HepG2 (cell line): ENCODE measurements at regions not wholly inside any gene's neighbourhood (a gene's known extent, or its start where the extent isn't known, plus 50 kb on each side); places are given as distances from the start of the nearest gene placed in this dataset.

Experiments
- ATAC-seq: fragments of 200-7000 bp; cut with Tn5 transposase; 3 replicates; pipeline ENCODE4 v1.9.1; 2020; ENCODE audit warnings: mild to moderate bottlenecking, moderate library complexity
- BruUV-seq: library from RNA; stranded (reverse); fragments of 400-500 nt; replicated peaks from 2 replicates; lab custom pipeline; 2021; lab: Mats Ljungman, UMichigan
- CTCF ChIA-PET: fragments of 300-600 bp; formaldehyde crosslinking; extraction: SDS; loops from one replicate; lab custom pipeline; 2021; ENCODE audit warnings: low total read pairs, inconsistent platforms, low intra/inter-chr PET ratio; lab: Yijun Ruan, JAX
- POLR2A ChIA-PET: fragments of 350-600 bp; sonication (Branson Sonifier 250); formaldehyde crosslinking; loops from one replicate; lab custom pipeline; 2020; ENCODE audit warnings: antibody characterized with exemption, inconsistent platforms; lab: Yijun Ruan, JAX
- DNase-seq: peaks from one replicate; pipeline ENCODE4 v3.0.0-alpha.2; 2015; ENCODE audit warnings: low spot score
- FAIRE-seq: peaks from 3 replicates; lab custom pipeline; 2011; peaks lifted over from hg19 to GRCh38; lab: Jason Lieb, UNC
- H2AFZ ChIP-seq: one replicate; pipeline ENCODE4 v1.6.1; 2011; ENCODE audit warnings: low read length, inconsistent platforms
- H3K27ac ChIP-seq: fragments of 300-600 bp; 3 replicates; pipeline ENCODE4 v1.8.0; 2011; ENCODE audit warnings: mixed run types, mild to moderate bottlenecking, mixed read lengths, low read length, inconsistent platforms; ENCODE audit not compliant: insufficient read depth; ENCODE audit errors: extremely low read length
- H3K27me3 ChIP-seq, 2 experiments: fragments of 200-600 bp in 1 of 2; 2 replicates in 1 of 2; 3 replicates in 1 of 2; pipeline versions ENCODE4 v1.6.0 to v1.8.0; 2011; ENCODE audit warnings: low read length in 2 of 2, mild to moderate bottlenecking in 2 of 2, moderate library complexity in 2 of 2, inconsistent platforms in 1 of 2; ENCODE audit not compliant: insufficient read depth in 2 of 2, control insufficient read depth in 1 of 2
- H3K36me3 ChIP-seq, 2 experiments: fragments of 200-600 bp in 1 of 2; replicated peaks in 1 of 2; 2 replicates in 1 of 2; 3 replicates in 1 of 2; pipeline versions ENCODE4 v1.5.1 to v1.8.0; 2011; ENCODE audit warnings: low read length in 2 of 2, inconsistent platforms in 1 of 2; ENCODE audit not compliant: insufficient read depth in 2 of 2, control insufficient read depth in 1 of 2
- H3K4me1 ChIP-seq: 2 replicates; pipeline ENCODE4 v1.5.1; 2012; ENCODE audit warnings: low read length, inconsistent platforms; ENCODE audit not compliant: insufficient read depth
- H3K4me2 ChIP-seq: 2 replicates; pipeline ENCODE4 v1.6.0; 2011; ENCODE audit warnings: low read depth, low read length, inconsistent platforms
- H3K4me3 ChIP-seq, 3 experiments: fragments of 200-600 bp in 1 of 3; sonication (generic), shearing (Covaris generic) in 1 of 3; replicated peaks in 1 of 3; 2 replicates each; pipeline ENCODE4 v1.5.1; 2011 to 2016; ENCODE audit warnings: low read length in 3 of 3, inconsistent platforms in 2 of 3, low read depth in 2 of 3, mild to moderate bottlenecking in 2 of 3, control low read depth in 1 of 3, mixed read lengths in 1 of 3; ENCODE audit not compliant: insufficient read depth in 1 of 3
- H3K79me2 ChIP-seq: one replicate; pipeline ENCODE4 v1.6.1; 2011; ENCODE audit warnings: low read length, inconsistent platforms; ENCODE audit not compliant: insufficient read depth
- H3K9ac ChIP-seq: 2 replicates; pipeline ENCODE4 v1.6.0; 2011; ENCODE audit warnings: mild to moderate bottlenecking, low read depth, low read length, inconsistent platforms; ENCODE audit not compliant: insufficient read depth
- H3K9me3 ChIP-seq: 2 replicates; pipeline ENCODE4 v1.5.1; 2012; ENCODE audit warnings: mild to moderate bottlenecking, low read length
- H4K20me1 ChIP-seq: 2 replicates; pipeline ENCODE4 v1.6.0; 2011; ENCODE audit warnings: inconsistent platforms, mild to moderate bottlenecking, low read length, moderate library complexity; ENCODE audit not compliant: insufficient read depth
- CEBPG ChIP-seq: IDR thresholded peaks from 2 replicates; pipeline ENCODE4 v1.6.1; 2016
- FOSL1 ChIP-seq: sonication (generic); formaldehyde crosslinking; IDR thresholded peaks from 2 replicates; pipeline ENCODE4 v1.9.0; 2021; ENCODE audit warnings: missing genetic modification reagents, borderline replicate concordance
- FOXK1 ChIP-seq: sonication (generic); formaldehyde crosslinking; IDR thresholded peaks from 2 replicates; pipeline ENCODE4 v1.4.0; 2020; ENCODE audit warnings: low read depth, missing genetic modification reagents, borderline replicate concordance
- HOXA9 ChIP-seq: sonication (generic); formaldehyde crosslinking; IDR thresholded peaks from 2 replicates; pipeline ENCODE4 v1.8.1; 2022; ENCODE audit warnings: missing genetic modification reagents, mild to moderate bottlenecking, moderate library complexity, borderline replicate concordance
- NCOR1 ChIP-seq: fragments of 200-600 bp; sonication (generic); IDR thresholded peaks from 2 replicates; pipeline ENCODE4 v1.7.0; 2017; ENCODE audit warnings: antibody characterized with exemption, low read length, borderline replicate concordance
- SNAPC4 ChIP-seq: sonication (generic); formaldehyde crosslinking; IDR thresholded peaks from 2 replicates; pipeline ENCODE4 v1.4.0; 2020; ENCODE audit warnings: mild to moderate bottlenecking, missing genetic modification reagents
- ZBTB25 ChIP-seq: IDR thresholded peaks from 2 replicates; pipeline ENCODE4 v1.6.1; 2018; ENCODE audit warnings: missing genetic modification reagents
- ZNF468 ChIP-seq: sonication (generic); formaldehyde crosslinking; IDR thresholded peaks from 2 replicates; pipeline ENCODE4 v1.8.0; 2022; ENCODE audit warnings: mild to moderate bottlenecking, moderate library complexity, missing genetic modification reagents
- ZNF672 ChIP-seq: sonication (generic); formaldehyde crosslinking; IDR thresholded peaks from 2 replicates; pipeline ENCODE4 v1.8.1; 2022; ENCODE audit warnings: missing genetic modification reagents
- WGBS: methylation state at CpG from one replicate; pipeline ENCODE4 v1.1.6; 2017; ENCODE audit warnings: low lambda C conversion rate; 5-methylcytosine and 5-hydroxymethylcytosine counted together
- in situ Hi-C: cut with HindIII; loops from 2 replicates; pipeline ENCODE4 v1.10.0; 2017; ENCODE audit warnings: low pct_unique_long_range_greater_than_20kb; ENCODE audit not compliant: extremely low pct_ligation_motif_present
- intact Hi-C: fragments of 100-400 bp; cut with micrococcal nuclease; formaldehyde crosslinking; loops from one replicate; pipeline ENCODE4 v1.10.0; 2022; ENCODE audit not compliant: unreplicated experiment
- TF ChIP-seq, protein P1 (sequence below): sonication (generic); formaldehyde crosslinking; IDR thresholded peaks from 2 replicates; pipeline ENCODE4 v1.5.1; 2020; ENCODE audit warnings: missing genetic modification reagents, mild to moderate bottlenecking, borderline replicate concordance
- TF ChIP-seq, protein P2 (sequence below): sonication (generic); formaldehyde crosslinking; IDR thresholded peaks from 2 replicates; pipeline ENCODE4 v1.4.0; 2020; ENCODE audit warnings: missing genetic modification reagents, mild to moderate bottlenecking, borderline replicate concordance

GRCh38 chr7:22952306-22953015, 61.5 kb downstream of the HYCC1 start (continued):
- TF ChIP-seq SNAPC4 (CRISPR knock-in tag): no peak

DNA sequence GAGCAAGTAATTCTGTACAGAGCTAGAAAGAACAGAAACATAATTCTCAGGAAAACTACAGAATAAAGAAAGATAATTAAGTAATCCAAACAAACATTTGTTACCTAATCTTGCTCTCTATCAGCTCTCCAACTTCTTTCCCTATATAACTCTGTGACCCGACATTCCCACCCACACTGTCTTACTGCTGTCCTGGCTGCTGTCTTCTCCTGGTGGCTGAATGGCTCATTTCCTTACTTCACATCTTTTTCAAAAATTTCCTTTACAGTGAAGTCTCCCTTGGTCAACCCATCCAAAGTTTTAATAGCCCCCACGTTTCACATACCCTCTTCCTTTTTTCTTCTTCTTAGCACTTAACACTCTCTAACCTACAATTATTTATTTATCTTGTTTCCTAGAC, 64.0 kb downstream of the HYCC1 start:
- 76% methylated on average over 2 of the region's 2 CpGs for WGBS
- CTCF ChIA-PET: no interaction called here
- H3K79me2 ChIP-seq: no peaks in the 10 kb centered on the region
- no peak overlapping the region for H3K27ac ChIP-seq
- H3K9me3 ChIP-seq: no peaks in the 10 kb centered on the region
- H3K4me2 ChIP-seq: no peak overlapping the region
- peaks cover 6% of the 10 kb centered on the region; the same call in 1 of the 2 replicates for H3K4me1 ChIP-seq
- intact Hi-C loops: no loop called here
- H3K36me3 ChIP-seq: no peaks in the 10 kb centered on the region; a peak in 1 of 5 replicates
- POLR2A ChIA-PET: no interaction called here
- H3K4me3 ChIP-seq: no peak overlapping the region
- in situ Hi-C loops: no loop called here
- ATAC-seq: peak; percentile 43; the same call in 1 of the 3 replicates
- no peak overlapping the region for H2AFZ ChIP-seq
- no peaks in the 10 kb centered on the region for H4K20me1 ChIP-seq
- DNase-seq: no peak
- H3K27me3 ChIP-seq: no peaks in the 10 kb centered on the region
- no TSS peak for BruUV-seq
- H3K9ac ChIP-seq: no peak overlapping the region
- FAIRE-seq: no peak
- TF ChIP-seq, protein P1, sequence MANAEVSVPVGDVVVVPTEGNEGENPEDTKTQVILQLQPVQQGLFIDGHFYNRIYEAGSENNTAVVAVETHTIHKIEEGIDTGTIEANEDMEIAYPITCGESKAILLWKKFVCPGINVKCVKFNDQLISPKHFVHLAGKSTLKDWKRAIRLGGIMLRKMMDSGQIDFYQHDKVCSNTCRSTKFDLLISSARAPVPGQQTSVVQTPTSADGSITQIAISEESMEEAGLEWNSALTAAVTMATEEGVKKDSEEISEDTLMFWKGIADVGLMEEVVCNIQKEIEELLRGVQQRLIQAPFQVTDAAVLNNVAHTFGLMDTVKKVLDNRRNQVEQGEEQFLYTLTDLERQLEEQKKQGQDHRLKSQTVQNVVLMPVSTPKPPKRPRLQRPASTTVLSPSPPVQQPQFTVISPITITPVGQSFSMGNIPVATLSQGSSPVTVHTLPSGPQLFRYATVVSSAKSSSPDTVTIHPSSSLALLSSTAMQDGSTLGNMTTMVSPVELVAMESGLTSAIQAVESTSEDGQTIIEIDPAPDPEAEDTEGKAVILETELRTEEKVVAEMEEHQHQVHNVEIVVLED: no peak
- no peak for TF ChIP-seq ZBTB25 (CRISPR knock-in tag)
- TF ChIP-seq NCOR1: no peak
- TF ChIP-seq FOSL1: no peak
- TF ChIP-seq ZNF468: no peak
- no peak for TF ChIP-seq FOXK1 (CRISPR knock-in tag)
- TF ChIP-seq, protein P2, sequence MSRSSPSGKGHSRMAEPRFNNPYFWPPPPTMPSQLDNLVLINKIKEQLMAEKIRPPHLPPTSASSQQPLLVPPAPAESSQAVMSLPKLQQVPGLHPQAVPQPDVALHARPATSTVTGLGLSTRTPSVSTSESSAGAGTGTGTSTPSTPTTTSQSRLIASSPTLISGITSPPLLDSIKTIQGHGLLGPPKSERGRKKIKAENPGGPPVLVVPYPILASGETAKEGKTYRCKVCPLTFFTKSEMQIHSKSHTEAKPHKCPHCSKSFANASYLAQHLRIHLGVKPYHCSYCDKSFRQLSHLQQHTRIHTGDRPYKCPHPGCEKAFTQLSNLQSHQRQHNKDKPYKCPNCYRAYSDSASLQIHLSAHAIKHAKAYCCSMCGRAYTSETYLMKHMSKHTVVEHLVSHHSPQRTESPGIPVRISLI (CRISPR knock-in tag): no peak
- TF ChIP-seq CEBPG (CRISPR knock-in tag): no peak
- TF ChIP-seq ZNF672 (CRISPR knock-in tag): no peak
- no peak for TF ChIP-seq HOXA9 (CRISPR knock-in tag)
